Medulla oblongata (tissue), 1 donor: ENCODE measurements at regions not wholly inside any gene's neighbourhood (a gene's known extent, or its start where the extent isn't known, plus 50 kb on each side); places are given as distances from the start of the nearest gene placed in this dataset.

Source experiments
- DNase-seq: peaks from one replicate; pipeline ENCODE4 v3.0.0-alpha.2; 2015; ENCODE audit errors: extremely low spot score

GRCh38 chr12:22740656-22741355 is 115.8 kb downstream of the ETNK1 start:
- DNase-seq: no peak

GRCh38 chr12:22743700-22744099 is 118.7 kb downstream of the ETNK1 start:
- no peak for DNase-seq

- DNase-seq: no peak
These were observed 119.2 kb downstream of the ETNK1 start for GRCh38 chr12:22744197-22744596.

GRCh38 chr12:22746720-22747119 is 121.7 kb downstream of the ETNK1 start:
- DNase-seq: no peak

GRCh38 chr12:22755629-22756028 is 130.7 kb downstream of the ETNK1 start:
- peak; percentile 27 for DNase-seq

- no peak for DNase-seq
These were observed 135.1 kb downstream of the ETNK1 start for GRCh38 chr12:22759769-22760674.

- DNase-seq: no peak
These were observed 140.6 kb downstream of the ETNK1 start for GRCh38 chr12:22765421-22766130.

- DNase-seq: no peak
These were observed 142.0 kb downstream of the ETNK1 start for GRCh38 chr12:22766911-22767420.

- DNase-seq: no peak
These were observed 156.4 kb downstream of the ETNK1 start for GRCh38 chr12:22781339-22781738.

GRCh38 chr12:22787557-22787956 is 162.6 kb downstream of the ETNK1 start:
- DNase-seq: no peak

GRCh38 chr12:22788913-22789312 is 163.9 kb downstream of the ETNK1 start:
- DNase-seq: no peak

GRCh38 chr12:22792138-22792537 is 167.2 kb downstream of the ETNK1 start:
- no peak for DNase-seq

- no peak for DNase-seq
These were observed 169.0 kb downstream of the ETNK1 start for GRCh38 chr12:22794017-22794416.

GRCh38 chr12:22796941-22797630 is 172.1 kb downstream of the ETNK1 start:
- no peak for DNase-seq

GRCh38 chr12:22797701-22798100 is 172.7 kb downstream of the ETNK1 start:
- DNase-seq: no peak

GRCh38 chr12:22798116-22798515 is 173.1 kb downstream of the ETNK1 start:
- DNase-seq: no peak

GRCh38 chr12:22799503-22799902 is 174.5 kb downstream of the ETNK1 start:
- peak; percentile 38 for DNase-seq

- no peak for DNase-seq
These were observed 175.4 kb downstream of the ETNK1 start for GRCh38 chr12:22800332-22800731.

GRCh38 chr12:22802883-22803630 is 178.1 kb downstream of the ETNK1 start:
- no peak for DNase-seq

- DNase-seq: no peak
These were observed 178.8 kb downstream of the ETNK1 start for GRCh38 chr12:22803725-22804124.

GRCh38 chr12:22808860-22809259 is 183.9 kb downstream of the ETNK1 start:
- no peak for DNase-seq
